GM20000 (cell line): ENCODE measurements at regions not wholly inside any gene's neighbourhood (a gene's known extent, or its start where the extent isn't known, plus 50 kb on each side); places are given as distances from the start of the nearest gene placed in this dataset.

ENCODE experiments used
- DNase-seq: peaks from one replicate; pipeline ENCODE4 v3.0.0; 2012; ENCODE audit warnings: low spot score
- TF ChIP-seq, protein P1 (sequence below): IDR thresholded peaks from 2 replicates; pipeline ENCODE4 v1.5.1; 2012; ENCODE audit warnings: mild to moderate bottlenecking, control low read depth; ENCODE audit errors: extremely low read depth, missing control alignments

DNA sequence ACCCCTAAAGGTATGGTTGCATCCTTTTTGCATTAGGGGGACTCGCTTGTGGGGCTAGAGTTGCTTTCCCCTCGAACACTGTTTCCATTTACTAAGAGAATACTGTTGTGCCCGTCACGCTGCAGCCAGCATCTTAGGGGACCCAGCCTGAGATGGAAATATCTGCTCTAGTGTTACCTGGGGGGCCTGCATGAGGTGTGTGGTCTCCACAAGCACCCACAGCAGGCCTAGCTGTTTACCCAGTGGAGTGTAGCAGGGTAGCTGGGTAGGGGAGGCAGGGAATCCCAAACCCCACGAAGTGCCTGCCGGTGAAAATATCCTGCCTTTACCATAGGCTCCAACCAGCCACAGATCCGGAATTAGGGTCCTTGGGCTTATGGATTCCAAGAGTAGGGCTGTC is 303.6 kb downstream of the PTPRU start:
- TF ChIP-seq, protein P1, sequence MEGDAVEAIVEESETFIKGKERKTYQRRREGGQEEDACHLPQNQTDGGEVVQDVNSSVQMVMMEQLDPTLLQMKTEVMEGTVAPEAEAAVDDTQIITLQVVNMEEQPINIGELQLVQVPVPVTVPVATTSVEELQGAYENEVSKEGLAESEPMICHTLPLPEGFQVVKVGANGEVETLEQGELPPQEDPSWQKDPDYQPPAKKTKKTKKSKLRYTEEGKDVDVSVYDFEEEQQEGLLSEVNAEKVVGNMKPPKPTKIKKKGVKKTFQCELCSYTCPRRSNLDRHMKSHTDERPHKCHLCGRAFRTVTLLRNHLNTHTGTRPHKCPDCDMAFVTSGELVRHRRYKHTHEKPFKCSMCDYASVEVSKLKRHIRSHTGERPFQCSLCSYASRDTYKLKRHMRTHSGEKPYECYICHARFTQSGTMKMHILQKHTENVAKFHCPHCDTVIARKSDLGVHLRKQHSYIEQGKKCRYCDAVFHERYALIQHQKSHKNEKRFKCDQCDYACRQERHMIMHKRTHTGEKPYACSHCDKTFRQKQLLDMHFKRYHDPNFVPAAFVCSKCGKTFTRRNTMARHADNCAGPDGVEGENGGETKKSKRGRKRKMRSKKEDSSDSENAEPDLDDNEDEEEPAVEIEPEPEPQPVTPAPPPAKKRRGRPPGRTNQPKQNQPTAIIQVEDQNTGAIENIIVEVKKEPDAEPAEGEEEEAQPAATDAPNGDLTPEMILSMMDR = no peak
- DNase-seq = no peak

GRCh38 chr1:29538586-29538985 is 302.3 kb downstream of the PTPRU start:
- TF ChIP-seq, protein P1 = no peak
- DNase-seq = no peak

- TF ChIP-seq, protein P1 = no peak
- no peak for DNase-seq
These were observed 296.4 kb downstream of the PTPRU start for GRCh38 chr1:29532751-29533150.

- TF ChIP-seq, protein P1 = no peak
- no peak for DNase-seq
These were observed 296.0 kb downstream of the PTPRU start for GRCh38 chr1:29532285-29532684.

DNA sequence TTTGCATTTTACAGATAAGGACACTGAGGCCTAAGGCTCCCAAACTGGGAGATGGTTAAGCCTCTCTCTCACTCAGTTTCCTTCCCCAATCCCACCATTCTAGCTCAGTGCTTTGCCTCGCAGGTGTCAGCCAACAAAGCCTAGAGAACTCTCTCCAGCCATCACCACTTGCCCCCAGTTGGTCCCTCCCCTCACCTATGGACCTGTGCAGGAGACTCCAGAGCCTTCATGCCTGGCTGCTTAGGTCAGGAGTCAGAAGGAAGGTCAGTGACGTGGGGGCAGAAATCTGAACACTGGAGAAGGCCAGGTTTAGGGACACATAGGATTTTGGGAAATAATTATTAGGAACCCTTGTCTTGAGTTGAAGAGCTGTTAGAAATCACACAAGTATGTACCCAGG is 295.3 kb downstream of the PTPRU start:
- DNase-seq = no peak
- TF ChIP-seq, protein P1 = no peak

- TF ChIP-seq, protein P1 = no peak
- DNase-seq = no peak
These were observed 293.5 kb downstream of the PTPRU start for GRCh38 chr1:29529677-29530278.

DNA sequence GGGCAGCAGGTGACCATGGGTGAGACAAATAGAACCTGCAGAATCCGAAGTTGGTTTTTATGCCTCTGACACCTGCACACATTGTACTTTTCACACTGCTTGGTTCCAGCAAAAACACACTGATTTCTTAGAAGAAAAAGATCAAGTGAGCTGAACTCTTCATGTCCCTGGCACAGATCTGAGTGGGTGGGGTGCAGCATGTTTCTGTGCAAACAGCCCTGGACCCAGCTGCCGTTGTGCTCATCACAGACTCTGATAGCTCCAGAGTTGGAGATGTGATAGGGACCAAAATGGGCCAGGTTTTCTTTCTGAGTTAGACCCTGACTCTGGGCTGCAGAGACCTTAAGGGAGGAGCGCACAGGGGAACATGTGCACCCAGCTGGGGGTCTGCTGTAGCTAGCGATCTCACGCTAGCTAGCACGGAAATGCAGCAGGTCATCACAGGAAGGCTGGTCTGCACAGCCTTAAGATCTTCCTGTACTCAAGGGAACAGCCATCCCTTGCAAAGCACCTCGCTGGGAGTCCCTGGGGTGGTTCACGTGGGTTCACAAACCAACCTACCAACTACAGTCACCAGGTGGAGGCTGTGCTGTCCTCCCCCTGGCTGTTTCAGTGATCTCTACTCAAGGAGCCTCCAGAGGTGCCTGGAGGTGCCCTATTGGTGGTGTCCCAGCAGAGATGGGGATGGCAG is 291.1 kb downstream of the PTPRU start:
- DNase-seq = no peak
- TF ChIP-seq, protein P1 = no peak
